PC-9 (cell line): ENCODE measurements at regions not wholly inside any gene's neighbourhood (a gene's known extent, or its start where the extent isn't known, plus 50 kb on each side); places are given as distances from the start of the nearest gene placed in this dataset.
"Not testable (repeated sequence)": the region's sequence is repeated elsewhere in the genome, so short reads cannot be mapped to it uniquely, and the experiment has no call there.

Experiments used
- BruUV-seq: library from RNA; stranded (reverse); fragments of 400-500 nt; replicated peaks from 2 replicates; lab custom pipeline; 2021; lab: Mats Ljungman, UMichigan
- CTCF ChIA-PET: fragments of 300-600 bp; sonication (Branson Sonifier 250); formaldehyde crosslinking; loops from one replicate; lab custom pipeline; 2022; ENCODE audit warnings: antibody characterized with exemption; lab: Charles Lee
- POLR2A ChIA-PET: fragments of 300-600 bp; sonication (Branson Sonifier 250); formaldehyde crosslinking; loops from one replicate; lab custom pipeline; 2022; ENCODE audit warnings: antibody characterized with exemption; ENCODE audit not compliant: unreplicated experiment; lab: Charles Lee
- DNase-seq, 2 experiments: peaks; one replicate each; pipeline versions ENCODE4 v3.0.0 to v3.0.0-alpha.2; 2015 to 2022; ENCODE audit warnings: mixed read lengths in 1 of 2
- H2AFZ ChIP-seq: fragments of 200-600 bp; sonication (generic); 2 replicates; pipeline ENCODE4 v1.8.1; 2017; ENCODE audit warnings: antibody characterized with exemption
- H3F3A ChIP-seq: fragments of 200-600 bp; sonication (generic); 2 replicates; pipeline ENCODE4 v1.8.1; 2017; ENCODE audit warnings: antibody characterized with exemption, mild to moderate bottlenecking, low read depth; ENCODE audit not compliant: insufficient read depth
- H3K27ac ChIP-seq: fragments of 200-600 bp; sonication (generic); 2 replicates; pipeline ENCODE4 v1.6.1; 2016; ENCODE audit warnings: mixed run types
- H3K27me3 ChIP-seq: fragments of 200-600 bp; sonication (generic); 2 replicates; pipeline ENCODE4 v1.6.1; 2016; ENCODE audit warnings: low read depth, mixed run types; ENCODE audit not compliant: insufficient read depth
- H3K36me3 ChIP-seq: fragments of 200-600 bp; sonication (generic); 2 replicates; pipeline ENCODE4 v1.6.1; 2016; ENCODE audit warnings: low read depth, mixed run types
- H3K4me1 ChIP-seq: fragments of 200-600 bp; sonication (generic); replicated peaks from 2 replicates; pipeline ENCODE4 v1.6.1; 2016; ENCODE audit warnings: mixed run types; ENCODE audit not compliant: insufficient read depth
- H3K4me2 ChIP-seq: fragments of 200-600 bp; sonication (generic); 2 replicates; pipeline ENCODE4 v1.6.1; 2017; ENCODE audit warnings: mixed run types
- H3K4me3 ChIP-seq: fragments of 200-600 bp; sonication (generic); 2 replicates; pipeline ENCODE4 v1.6.1; 2016; ENCODE audit warnings: mixed run types
- H3K79me2 ChIP-seq: fragments of 200-600 bp; sonication (generic); 2 replicates; pipeline ENCODE4 v1.6.1; 2017; ENCODE audit warnings: low read depth, mixed run types
- H3K9me2 ChIP-seq: fragments of 200-600 bp; sonication (generic); 2 replicates; pipeline ENCODE4 v1.8.1; 2017; ENCODE audit warnings: mild to moderate bottlenecking; ENCODE audit not compliant: insufficient read depth
- H3K9me3 ChIP-seq: fragments of 200-600 bp; sonication (generic); 2 replicates; pipeline ENCODE4 v1.8.1; 2016; ENCODE audit warnings: low read depth; ENCODE audit not compliant: insufficient read depth
- H4K20me1 ChIP-seq: fragments of 200-600 bp; sonication (generic); 2 replicates; pipeline ENCODE4 v1.8.1; 2017; ENCODE audit not compliant: insufficient read depth
- CTCF ChIP-seq: fragments of 200-600 bp; sonication (generic); conservative IDR thresholded peaks from 2 replicates; pipeline ENCODE4 v1.6.1; 2017; ENCODE audit warnings: mixed run types, antibody characterized with exemption, mild to moderate bottlenecking, moderate library complexity
- EZH2 ChIP-seq: fragments of 200-600 bp; sonication (generic); IDR thresholded peaks from 2 replicates; pipeline ENCODE4 v1.8.0; 2017; ENCODE audit warnings: antibody characterized with exemption, low read depth
- intact Hi-C: fragments of 100-400 bp; cut with micrococcal nuclease; formaldehyde crosslinking; loops from one replicate; pipeline ENCODE4 v1.10.0; 2022; ENCODE audit not compliant: unreplicated experiment

GRCh38 chr3:18207226-18207625 lies 217.9 kb downstream of the SATB1 start:
- H2AFZ ChIP-seq: no peak overlapping the region
- H3K79me2 ChIP-seq: no peaks in the 10 kb centered on the region
- H3K27me3 ChIP-seq: no peaks in the 10 kb centered on the region
- H3K27ac ChIP-seq: no peak overlapping the region
- H3K9me3 ChIP-seq: no peaks in the 10 kb centered on the region
- TF ChIP-seq CTCF: no peak
- TF ChIP-seq EZH2: no peak
- no peak overlapping the region for H3K4me3 ChIP-seq
- POLR2A ChIA-PET: no interaction called here
- intact Hi-C loops: no loop called here
- H3K4me1 ChIP-seq: no peaks in the 10 kb centered on the region
- H3K4me2 ChIP-seq: no peak overlapping the region
- no peaks in the 10 kb centered on the region for H3K36me3 ChIP-seq
- CTCF ChIA-PET: no interaction called here
- H3K9me2 ChIP-seq: no peaks in the 10 kb centered on the region
- H4K20me1 ChIP-seq: no peaks in the 10 kb centered on the region
- H3F3A ChIP-seq: no peaks in the 10 kb centered on the region
- no peak for DNase-seq
- BruUV-seq: no TSS peak

- H3K9me3 ChIP-seq, H3K4me3 ChIP-seq, BruUV-seq, H3K27ac ChIP-seq, H3K27me3 ChIP-seq, POLR2A ChIA-PET, H3K9me2 ChIP-seq, H2AFZ ChIP-seq, H4K20me1 ChIP-seq, H3F3A ChIP-seq, H3K79me2 ChIP-seq, H3K36me3 ChIP-seq, CTCF ChIA-PET, H3K4me2 ChIP-seq, DNase-seq, H3K4me1 ChIP-seq, intact Hi-C loops: not testable (repeated sequence)
These were observed 219.4 kb downstream of the SATB1 start for GRCh38 chr3:18205701-18206100.

- H3K4me1 ChIP-seq: no peaks in the 10 kb centered on the region
- H4K20me1 ChIP-seq: no peaks in the 10 kb centered on the region
- POLR2A ChIA-PET: no interaction called here
- TF ChIP-seq EZH2: no peak
- no peak overlapping the region for H3K27ac ChIP-seq
- no peak overlapping the region for H2AFZ ChIP-seq
- no peak overlapping the region for H3K4me2 ChIP-seq
- H3K9me3 ChIP-seq: 0 out of 2 replicates have a peak, but pooled peaks cover under 1% of the 10 kb centered on the region
- no peak overlapping the region for H3K4me3 ChIP-seq
- CTCF ChIA-PET: no interaction called here
- H3K27me3 ChIP-seq: no peaks in the 10 kb centered on the region
- H3K9me2 ChIP-seq: no peaks in the 10 kb centered on the region; the same call in 1 of the 2 replicates
- no peaks in the 10 kb centered on the region for H3F3A ChIP-seq
- no peaks in the 10 kb centered on the region for H3K36me3 ChIP-seq
- no peak for DNase-seq
- intact Hi-C loops: no loop called here
- BruUV-seq: no TSS peak
- H3K79me2 ChIP-seq: no peaks in the 10 kb centered on the region
These were observed 223.8 kb downstream of the SATB1 start for GRCh38 chr3:18201315-18201714.

- POLR2A ChIA-PET: no interaction called here
These were observed 225.4 kb downstream of the SATB1 start for GRCh38 chr3:18199757-18200156.

More at GRCh38 chr3:18199757-18200156, 225.4 kb downstream of the SATB1 start:
- Histone ChIP-seq H2AFZ (no peak overlapping the region), H3F3A (no peaks in the 10 kb centered on the region), H3K27me3 (no peaks in the 10 kb centered on the region), H3K4me1 (no peaks in the 10 kb centered on the region), H3K4me3 (no peak overlapping the region), H3K9me3 (peaks cover 11% of the 10 kb centered on the region; the same call in 1 of the 2 replicates), H4K20me1 (no peaks in the 10 kb centered on the region), H3K79me2 (no peaks in the 10 kb centered on the region), H3K36me3 (no peaks in the 10 kb centered on the region), H3K27ac (no peak overlapping the region), H3K4me2 (no peak overlapping the region), H3K9me2 (no peaks in the 10 kb centered on the region; the same call in 1 of the 2 replicates)
- intact Hi-C loops: no loop called here
- no TSS peak for BruUV-seq
- no peak for DNase-seq
- TF ChIP-seq CTCF (no peak), EZH2 (no peak)
- CTCF ChIA-PET: interaction anchor here (0.6 kb wide), 1 partner anchor 357 kb away, joined by 4 read pairs; no protein-coding TSS in a partner anchor
